NCI-H2107 (cell line): ENCODE measurements at regions not wholly inside any gene's neighbourhood (a gene's known extent, or its start where the extent isn't known, plus 50 kb on each side); places are given as distances from the start of the nearest gene placed in this dataset.
"Not testable (repeated sequence)": the region's sequence is repeated elsewhere in the genome, so short reads cannot be mapped to it uniquely, and the experiment has no call there.

Experiments
- DNase-seq: peaks from one replicate; lab custom pipeline; 2025; lab: John Stamatoyannopoulos, UW

GRCh38 chr7:39825401-39825980 lies 124.6 kb upstream of the CDK13 start:
- no peak for DNase-seq

DNA sequence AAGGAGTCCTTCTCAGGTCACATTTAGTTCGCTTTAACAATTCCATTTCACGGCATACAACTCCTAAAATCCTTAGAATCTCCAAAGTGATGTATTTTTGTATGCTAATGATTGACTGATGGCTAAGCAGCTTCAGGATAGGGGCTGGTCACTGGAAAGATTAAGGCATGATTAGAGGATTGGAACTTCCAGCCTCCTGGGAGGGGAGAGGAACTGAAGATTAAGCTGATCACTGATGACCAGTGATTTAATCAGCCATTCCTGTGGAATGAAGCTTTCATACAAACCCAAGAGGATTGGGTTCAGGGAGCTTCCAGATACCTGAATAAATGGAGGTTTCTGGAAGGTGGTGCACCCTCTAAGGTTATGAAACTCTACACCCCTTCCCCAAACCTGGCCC lies 123.9 kb upstream of the CDK13 start:
- DNase-seq = no peak

DNA sequence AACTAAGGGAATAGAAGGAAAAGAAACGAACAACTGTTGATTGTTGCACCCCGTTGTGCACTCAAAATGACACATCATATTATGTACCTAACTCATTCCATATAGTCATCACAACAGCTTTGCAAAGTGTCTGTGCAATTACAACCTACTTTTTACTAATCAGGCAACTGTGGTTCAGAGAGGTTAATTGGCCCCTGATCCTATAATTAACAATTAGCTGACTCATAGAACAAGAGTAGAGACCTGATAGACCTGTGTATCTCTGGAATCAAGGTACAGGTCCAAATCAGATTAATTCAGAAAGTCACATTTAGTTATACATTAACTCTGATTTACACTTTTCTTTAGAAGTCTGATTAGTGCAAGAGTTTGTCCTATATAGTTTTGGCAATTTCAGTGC lies 122.5 kb upstream of the CDK13 start:
- DNase-seq = no peak

- DNase-seq = no peak
Observed at GRCh38 chr7:39829028-39829427, 121.0 kb upstream of the CDK13 start.

- DNase-seq = no peak
Observed at GRCh38 chr7:39832519-39833085, 117.5 kb upstream of the CDK13 start.

DNA sequence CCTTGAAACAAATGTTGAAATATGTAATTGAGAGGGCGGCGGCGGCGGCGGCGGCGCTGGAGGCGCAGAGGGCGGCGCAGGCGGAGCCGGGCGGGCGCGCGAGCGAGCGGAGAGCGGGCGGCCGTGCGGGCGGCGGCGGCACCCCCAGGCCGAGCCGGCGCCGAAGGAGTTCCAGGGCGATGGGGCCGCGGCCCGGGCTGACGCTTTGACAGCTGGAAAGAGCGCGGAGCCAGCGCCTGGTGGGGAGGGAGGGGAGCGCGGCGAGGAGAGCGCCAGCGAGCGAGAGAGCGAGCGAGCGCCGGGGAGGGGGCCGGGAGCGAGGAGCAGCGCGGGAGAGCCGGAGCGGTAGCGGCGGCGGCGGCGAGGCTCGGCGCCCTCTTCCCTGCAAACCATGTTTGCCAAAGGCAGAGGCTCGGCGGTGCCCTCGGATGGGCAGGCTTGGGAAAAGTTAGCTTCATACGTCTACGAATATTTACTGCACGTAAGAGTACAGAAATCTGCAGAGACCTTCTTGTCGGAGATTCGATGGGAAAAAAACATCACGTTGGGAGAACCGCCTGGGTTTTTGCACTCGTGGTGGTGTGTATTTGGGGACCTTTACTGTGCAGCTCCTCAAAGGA lies 116.8 kb upstream of the CDK13 start:
- not testable (repeated sequence) for DNase-seq

DNA sequence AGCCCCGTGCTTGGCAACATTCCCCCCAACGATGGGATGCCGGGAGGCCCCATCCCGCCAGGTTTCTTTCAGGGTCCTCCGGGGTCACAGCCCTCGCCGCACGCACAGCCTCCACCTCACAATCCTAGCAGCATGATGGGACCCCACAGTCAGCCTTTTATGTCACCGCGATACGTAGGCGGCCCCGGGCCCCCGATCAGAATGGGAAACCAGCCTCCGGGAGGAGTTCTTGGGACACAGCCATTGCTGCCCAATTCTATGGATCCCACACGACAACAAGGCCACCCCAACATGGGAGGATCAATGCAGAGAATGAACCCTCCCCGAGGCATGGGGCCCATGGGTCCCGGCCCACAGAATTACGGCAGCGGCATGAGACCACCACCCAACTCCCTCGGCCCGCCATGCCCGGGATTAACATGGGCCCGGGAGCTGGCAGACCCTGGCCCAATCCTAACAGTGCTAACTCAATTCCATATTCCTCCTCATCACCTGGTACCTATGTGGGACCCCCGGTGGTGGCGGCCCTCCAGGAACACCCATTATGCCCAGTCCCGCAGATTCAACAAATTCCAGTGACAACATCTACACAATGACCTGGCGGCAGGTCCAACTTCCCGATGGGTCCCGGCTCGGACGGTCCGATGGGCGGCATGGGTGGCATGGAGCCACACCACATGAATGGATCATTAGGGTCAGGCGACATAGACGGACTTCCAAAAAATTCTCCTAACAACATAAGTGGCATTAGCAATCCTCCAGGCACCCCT lies 116.0 kb upstream of the CDK13 start:
- not testable (repeated sequence) for DNase-seq

DNA sequence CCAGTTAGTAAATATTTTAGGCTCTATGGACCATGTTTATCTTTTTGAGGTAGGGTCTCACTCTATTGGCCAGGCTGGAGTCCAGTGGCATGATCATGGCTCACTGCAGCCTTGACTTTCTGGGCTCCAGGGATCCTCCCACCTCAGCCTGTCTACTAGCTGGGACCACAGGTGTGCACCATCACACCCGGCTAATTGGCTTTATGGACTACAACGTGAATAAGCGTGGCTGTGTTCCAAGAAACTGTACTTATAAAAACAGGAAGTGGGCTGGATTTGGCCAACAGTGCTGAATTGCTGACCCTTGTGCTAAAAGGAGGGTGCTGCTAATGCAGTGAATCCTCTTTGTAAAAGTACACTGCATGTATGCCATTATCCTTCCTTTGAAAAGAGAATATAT lies 111.7 kb upstream of the CDK13 start:
- peak; percentile 25 for DNase-seq

- no peak for DNase-seq
Observed at GRCh38 chr7:39845006-39845405, 105.0 kb upstream of the CDK13 start.

- DNase-seq = no peak
Observed at GRCh38 chr7:39847227-39847626, 102.8 kb upstream of the CDK13 start.

- DNase-seq = no peak
Observed at GRCh38 chr7:39851466-39852045, 98.5 kb upstream of the CDK13 start.

GRCh38 chr7:39854616-39855324 lies 95.3 kb upstream of the CDK13 start:
- DNase-seq = not testable (repeated sequence)

DNA sequence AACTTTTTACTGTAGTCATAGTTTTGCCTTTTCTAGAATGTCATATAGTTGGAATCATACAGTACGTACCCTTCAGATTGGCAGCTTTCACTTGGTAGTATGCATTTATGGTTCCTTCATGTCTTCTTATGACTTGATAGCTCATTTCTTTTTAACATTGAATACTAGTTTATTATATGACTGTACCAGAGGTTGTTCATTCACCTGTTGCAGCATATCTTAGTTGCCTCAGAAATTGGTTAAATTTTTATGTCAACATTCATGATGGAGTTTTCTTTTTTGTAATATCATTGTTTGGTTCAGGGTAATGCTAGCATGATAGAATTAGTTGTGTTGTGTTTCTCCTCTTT lies 94.8 kb upstream of the CDK13 start:
- DNase-seq = no peak

- not testable (repeated sequence) for DNase-seq
Observed at GRCh38 chr7:39863675-39864322, 86.3 kb upstream of the CDK13 start.

GRCh38 chr7:39869888-39870522 lies 80.1 kb upstream of the CDK13 start:
- not testable (repeated sequence) for DNase-seq

DNA sequence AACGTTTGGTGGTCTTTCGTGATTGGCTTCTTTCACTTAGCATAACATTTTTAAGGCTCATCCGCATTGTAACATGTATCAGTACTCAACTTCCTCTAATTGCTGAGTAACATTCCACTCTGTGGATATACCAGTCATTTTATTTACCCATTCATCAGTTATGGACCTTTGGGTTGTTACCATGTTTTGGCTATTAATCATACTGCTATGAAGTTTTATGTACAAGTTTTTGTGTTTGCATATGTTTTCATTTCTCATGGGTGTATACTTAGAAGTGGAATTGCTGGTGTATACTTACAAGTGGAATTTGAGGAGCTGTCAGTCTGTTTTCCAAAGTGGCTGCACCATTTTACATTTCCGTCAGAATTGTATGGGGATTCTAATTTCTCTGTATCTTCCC lies 78.4 kb upstream of the CDK13 start:
- not testable (repeated sequence) for DNase-seq

- DNase-seq = no peak
Observed at GRCh38 chr7:39880556-39880955, 69.5 kb upstream of the CDK13 start.

GRCh38 chr7:39882148-39882784 lies 67.8 kb upstream of the CDK13 start:
- DNase-seq = no peak

DNA sequence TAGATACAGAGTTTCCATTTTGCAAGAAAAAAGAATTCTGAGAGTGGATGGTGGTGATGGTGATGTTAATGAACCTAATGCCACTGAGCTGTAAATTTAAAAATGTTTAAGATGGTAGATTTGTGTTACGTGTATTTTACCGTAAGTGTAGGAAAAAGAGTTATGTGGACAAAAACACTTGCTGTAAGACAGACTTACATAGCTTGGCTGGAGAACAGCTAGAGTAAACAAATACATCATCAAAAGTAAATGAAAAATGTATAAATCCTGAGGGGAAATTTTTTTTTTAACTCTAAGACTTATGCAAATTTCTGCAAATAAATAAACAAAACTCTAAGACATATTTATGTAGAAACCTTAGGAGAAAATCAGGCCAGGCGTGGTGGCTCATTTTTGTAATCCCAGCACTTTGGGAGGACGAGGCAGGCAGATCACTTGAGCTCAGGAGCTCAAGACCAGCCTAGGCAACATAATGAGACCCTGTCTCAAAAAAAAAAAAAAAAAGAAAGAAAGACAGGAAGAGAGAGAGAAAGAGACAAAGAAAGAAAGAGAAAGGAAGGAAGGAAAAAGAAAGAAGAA lies 66.2 kb upstream of the CDK13 start:
- DNase-seq = no peak

DNA sequence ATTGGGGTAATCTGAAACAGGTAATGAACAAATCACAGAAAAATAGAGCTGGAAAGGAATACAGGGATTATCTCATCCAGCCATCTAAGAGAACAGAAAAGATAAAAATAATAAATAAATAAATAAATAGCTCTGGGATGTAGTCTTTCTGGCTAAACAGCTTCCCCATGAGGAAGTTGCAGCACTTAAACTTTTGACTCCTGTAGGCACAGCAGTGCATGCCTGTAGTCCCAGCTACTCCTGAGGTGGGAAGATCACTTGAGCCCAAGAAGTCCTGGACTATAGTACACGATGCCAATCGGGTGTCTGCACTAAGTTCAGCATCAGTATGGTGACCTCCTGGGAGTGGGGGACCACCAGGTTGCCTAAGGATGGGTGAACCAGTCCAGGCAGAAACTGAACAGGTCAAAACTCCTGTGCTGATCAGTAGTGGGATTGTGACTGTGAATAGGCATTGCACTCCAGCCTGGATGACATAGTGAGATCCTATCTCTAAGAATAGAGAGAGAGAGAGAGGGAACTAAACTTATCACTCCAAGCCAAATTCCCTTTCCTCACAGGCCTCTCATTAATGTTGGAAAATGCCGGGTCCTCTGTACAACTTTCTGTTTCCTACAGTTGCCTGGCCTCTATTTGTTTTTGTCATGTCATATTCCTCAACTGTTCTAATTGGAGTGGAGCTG lies 61.7 kb upstream of the CDK13 start:
- no peak for DNase-seq
